ENCODE measurements at regions not wholly inside any gene's neighbourhood (a gene's known extent, or its start where the extent isn't known, plus 50 kb on each side); places are given as distances from the start of the nearest gene placed in this dataset.
"Not testable (repeated sequence)": the region's sequence is repeated elsewhere in the genome, so short reads cannot be mapped to it uniquely, and the experiment has no call there.

- no peak for DNase-seq
Observed at GRCh38 chr1:178572604-178573003, 59.7 kb downstream of the TEX35 start.

- DNase-seq = no peak
Observed at GRCh38 chr1:178573330-178573729, 60.4 kb downstream of the TEX35 start.

DNA sequence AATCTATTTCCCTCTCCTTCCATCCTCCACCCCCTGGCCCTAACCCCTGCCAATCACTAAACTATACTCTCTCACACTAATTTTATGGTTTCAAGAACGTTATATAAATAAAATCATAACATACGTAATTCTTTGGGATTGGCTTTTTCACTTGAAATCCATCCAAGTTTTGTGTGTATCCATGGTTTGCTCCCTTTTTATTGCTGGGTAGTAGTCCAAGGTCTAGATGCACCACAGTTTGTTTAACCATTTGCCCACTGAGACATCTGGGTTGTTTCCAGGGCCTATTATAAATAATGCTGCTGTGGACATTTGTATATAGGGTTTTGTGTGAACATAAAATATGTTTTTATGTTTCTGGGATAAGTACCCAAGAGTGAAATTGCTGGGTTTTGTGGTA is 61.4 kb downstream of the TEX35 start:
- no peak for DNase-seq

- no peak for DNase-seq
Observed at GRCh38 chr1:178575611-178576361, 62.9 kb downstream of the TEX35 start.

GRCh38 chr1:178576841-178577240 is 63.9 kb downstream of the TEX35 start:
- DNase-seq = no peak

- no peak for DNase-seq
Observed at GRCh38 chr1:178577882-178578281, 65.0 kb downstream of the TEX35 start.

DNA sequence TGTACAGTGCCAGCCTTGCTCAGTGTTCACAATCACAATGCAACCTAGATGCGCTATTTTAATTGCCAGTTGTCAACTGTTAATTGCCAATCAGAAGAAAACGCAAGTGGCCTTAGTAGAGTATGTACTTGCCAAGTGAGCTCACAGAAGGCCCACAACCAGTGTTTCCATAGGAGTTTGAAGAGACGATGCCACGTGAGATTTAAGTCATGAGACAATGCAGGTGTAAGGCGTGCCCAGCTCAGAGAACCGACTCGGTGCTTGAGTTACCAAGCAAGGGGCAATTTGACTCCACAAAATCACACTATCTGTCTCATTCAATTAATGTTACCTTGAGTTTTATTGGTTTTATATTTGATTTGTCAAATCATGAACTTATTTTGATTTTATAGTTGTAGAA is 65.6 kb downstream of the TEX35 start:
- DNase-seq = no peak

- no peak for DNase-seq
Observed at GRCh38 chr1:178579095-178579494, 66.2 kb downstream of the TEX35 start.

DNA sequence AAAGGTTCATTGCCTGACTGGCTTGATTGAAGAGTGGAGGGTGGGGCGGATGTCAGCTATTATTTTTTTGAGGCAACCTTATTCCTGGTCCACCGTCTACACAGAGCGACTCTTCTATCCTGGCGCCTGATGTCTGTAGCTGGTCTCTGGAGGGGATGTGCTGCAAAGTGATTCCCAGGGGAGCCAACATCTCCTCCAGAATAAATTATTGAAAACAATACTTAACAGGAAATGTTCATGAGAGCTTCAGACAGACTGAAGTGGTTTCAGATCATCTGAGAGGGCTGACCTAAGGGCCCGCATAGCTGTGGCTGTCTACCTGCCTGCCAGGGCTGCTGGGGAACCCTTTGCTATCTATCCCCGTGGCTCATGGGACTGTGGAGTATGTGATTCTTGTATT is 66.7 kb downstream of the TEX35 start:
- no peak for DNase-seq

DNA sequence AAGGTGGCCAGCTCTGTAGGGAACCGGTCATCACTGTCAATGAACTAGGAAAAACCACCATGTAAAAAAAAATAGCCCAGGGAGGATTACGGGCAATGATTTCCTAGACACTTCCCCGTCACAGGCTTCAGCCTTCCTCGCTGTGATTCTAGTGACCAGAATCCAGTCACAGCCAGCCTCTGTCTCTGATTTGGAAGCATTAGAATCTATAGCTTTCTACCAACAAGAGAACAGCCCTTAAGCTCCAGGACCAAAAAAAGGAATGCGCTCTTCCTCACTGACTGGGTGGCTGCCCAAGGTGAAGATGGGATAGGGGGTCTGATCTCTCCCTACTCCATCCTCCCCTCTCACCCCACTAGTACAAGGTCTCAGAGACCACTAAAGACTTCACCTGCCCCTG is 67.2 kb downstream of the TEX35 start:
- no peak for DNase-seq

- DNase-seq = no peak
Observed at GRCh38 chr1:178580876-178581275, 68.0 kb downstream of the TEX35 start.

DNA sequence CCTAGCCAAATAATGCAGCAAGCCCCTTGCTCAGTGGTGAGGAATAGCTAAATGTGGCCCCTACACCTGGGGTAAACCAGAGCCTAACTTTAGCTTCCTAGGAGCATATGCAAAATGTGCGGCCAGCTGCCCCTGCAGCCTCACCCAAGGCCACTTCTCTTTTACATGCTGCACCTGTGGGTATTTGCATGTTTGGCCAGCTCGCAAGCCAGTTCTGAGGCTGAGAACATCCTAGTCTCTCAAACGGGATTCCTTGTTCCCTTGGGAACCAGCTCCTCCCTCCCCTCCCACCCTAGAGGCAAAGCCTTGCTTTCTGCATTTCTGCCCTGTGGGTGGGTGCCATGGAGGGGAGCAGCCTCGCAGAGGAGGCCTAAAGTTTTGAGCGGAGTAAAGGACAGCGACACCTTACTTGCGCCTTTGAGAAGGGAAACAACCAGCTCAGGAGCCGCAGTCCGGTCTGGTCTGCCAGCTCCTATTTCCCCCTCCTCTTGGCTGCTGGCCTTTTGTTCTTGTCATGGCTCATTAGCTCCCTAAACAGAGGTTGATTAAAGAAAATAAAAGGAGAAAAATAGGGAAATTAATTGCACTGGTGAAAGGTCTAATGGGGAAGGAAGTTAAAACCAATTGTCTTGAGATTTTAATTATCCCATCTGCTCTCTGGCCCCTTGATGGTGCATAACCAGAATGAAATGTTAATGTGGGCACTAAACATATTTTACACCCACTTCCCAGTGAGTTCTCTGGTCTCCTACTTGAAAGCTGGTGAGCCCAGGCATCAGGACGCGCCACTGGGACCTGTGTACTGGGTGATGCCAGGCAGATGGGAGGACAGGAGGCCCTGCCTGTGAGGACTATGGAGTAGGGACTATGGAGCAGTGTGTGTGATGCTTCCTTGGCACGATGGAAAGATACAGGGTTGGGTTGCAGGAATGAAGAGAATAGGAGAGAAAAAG is 68.7 kb downstream of the TEX35 start:
- DNase-seq = no peak

DNA sequence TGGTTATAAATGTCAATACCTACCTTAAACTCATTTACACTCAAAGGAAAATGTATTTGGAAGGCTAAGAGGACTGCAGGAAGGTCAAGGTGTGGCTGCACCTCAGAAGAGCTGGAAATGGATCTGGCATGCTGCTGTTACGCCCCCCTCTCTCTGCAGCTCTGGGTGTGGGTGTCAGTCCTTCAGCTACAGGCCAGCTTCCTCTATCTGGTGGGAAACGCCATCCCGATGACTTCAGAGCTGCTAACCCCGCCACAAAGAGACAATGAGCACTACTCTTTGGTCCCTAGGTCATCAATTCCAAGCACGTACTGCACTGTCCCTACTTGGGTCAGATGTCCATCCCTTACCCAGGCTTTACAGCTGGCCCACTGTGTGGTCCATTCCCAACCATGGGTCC is 74.2 kb downstream of the TEX35 start:
- DNase-seq = no peak

DNA sequence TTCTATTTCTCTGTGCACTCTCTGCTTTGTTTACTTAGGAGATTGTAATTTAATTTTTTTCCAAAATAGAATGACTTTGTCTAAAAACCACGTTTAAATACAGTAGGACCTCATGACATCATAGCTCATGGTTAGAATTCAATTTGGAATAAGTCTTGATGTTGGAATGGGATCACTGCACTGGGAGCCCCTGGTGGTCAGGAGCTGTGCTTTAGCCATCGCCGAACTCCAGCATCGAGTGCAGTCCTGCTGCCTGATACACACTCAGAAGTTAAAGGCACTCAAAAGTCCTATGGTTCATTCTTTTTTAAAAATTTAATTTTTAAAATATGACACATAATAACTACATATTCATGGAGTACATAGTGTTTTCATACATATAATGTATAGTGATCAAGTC is 75.1 kb downstream of the TEX35 start:
- no peak for DNase-seq

DNA sequence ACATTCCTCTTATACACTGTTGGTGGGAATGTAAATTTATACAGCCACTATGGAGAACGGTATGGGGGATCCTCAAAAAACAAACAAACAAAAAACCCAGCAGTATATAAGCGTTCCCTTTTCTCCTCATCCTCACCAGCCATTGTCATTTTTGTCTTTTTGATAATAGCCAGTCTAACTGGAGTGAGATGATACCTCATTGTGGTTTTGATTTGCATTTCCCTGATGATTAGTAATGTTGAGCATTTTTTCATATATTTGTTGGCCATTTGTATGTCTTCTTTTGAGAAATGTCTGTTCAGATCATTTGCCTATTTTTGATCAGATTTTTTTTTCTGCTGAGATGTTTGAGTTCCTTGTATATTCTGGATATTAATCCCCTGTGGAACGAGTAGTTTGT is 76.1 kb downstream of the TEX35 start:
- not testable (repeated sequence) for DNase-seq

GRCh38 chr1:178591811-178592210 is 78.9 kb downstream of the TEX35 start:
- DNase-seq = not testable (repeated sequence)

- DNase-seq = no peak
Observed at GRCh38 chr1:178593515-178593914, 80.6 kb downstream of the TEX35 start.

- DNase-seq = no peak
Observed at GRCh38 chr1:178594133-178594532, 81.2 kb downstream of the TEX35 start.

DNA sequence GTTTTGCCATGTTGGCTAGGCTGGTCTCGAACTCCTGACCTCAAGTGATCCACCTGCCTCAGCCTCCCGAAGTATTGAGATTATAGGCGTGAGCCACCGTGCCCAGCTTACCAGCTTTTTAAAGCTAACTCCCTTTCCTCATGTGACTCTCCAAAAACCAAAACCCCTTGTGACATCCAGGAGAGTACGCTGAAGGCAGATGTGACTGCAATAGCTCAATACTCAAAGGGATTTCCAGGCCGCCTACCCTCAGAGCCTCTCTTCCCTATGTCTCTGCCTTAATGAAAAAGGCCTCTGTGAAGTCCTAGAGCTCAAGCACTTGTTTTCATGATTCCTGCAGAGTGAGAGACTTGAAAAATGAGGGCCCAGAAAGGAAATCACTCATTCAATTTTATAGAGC is 82.6 kb downstream of the TEX35 start:
- no peak for DNase-seq

DNA sequence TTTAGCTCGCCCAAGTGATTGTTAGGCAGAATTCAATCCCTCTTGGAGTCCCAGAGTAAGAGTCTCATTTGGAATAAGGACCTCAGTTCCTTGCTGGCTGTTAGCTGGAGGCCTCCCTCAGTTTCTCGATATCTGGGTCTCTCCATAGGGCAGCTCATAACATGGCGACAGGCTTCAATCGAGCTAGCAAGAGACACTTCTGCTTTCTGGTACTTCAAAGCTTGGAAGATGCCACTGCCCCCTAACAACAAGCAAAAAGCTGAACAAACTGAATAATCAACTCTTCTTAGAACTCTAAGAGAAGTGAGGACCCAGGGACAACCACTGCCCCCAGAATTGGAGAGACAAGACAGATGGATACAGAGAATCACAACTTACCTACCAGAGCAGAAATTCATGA is 86.2 kb downstream of the TEX35 start:
- DNase-seq = no peak

DNA sequence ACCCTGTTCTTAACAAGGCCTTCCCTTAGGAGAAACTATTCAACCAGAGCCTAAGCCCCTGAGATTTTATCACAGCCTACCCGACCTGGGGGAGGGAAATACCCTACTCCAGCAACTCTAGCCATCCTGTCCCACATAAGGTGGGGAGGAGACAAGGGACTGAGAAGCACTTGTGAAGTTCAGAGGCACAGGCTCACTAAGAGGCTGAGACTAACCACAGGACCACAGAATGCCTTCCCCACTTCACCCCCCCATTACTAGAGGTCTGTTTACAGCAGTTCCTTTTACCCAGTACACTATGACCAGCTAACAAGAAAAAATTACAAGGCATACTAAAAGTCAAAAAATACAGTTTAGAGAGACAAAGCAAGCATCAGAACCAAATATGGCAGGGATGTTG is 86.8 kb downstream of the TEX35 start:
- DNase-seq = no peak

GRCh38 chr1:178603926-178604325 is 91.0 kb downstream of the TEX35 start:
- DNase-seq = no peak

GRCh38 chr1:178606839-178607238 is 93.9 kb downstream of the TEX35 start:
- DNase-seq = no peak

DNA sequence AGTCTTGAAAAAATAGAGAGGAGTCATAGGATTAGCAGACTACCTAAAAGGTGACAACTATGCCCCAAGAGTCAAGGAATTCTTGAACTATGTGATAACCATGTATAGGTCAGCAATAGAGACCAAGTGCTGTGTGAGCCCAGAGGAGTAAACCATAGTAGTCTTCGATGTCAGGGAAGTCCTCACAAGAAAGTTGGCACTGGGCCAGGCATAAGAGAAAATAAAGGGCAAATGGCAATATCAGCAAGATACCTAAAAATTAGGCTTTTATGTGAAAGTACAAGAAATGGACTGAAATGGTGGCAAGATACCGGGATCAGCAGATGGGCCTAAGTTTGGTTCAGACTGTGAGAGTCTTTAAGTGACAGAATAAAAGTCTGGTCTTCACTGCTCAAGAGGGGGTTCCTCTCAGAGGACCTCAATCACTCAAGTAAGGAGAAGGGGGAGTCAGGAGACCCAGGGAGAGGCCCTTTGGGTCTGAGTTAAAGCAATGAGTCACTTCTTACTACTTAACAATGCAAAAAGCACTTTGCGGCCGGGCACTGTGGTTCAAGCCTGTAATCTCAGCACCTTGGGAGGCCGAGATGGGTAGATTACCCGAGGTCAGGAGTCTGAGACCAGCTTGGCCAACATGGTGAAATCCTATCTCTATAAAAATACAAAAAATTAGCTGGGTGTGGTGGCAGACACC is 95.0 kb downstream of the TEX35 start:
- DNase-seq = no peak

Data from right hindlimb (tissue), 1 donor.